T47D (cell line): ENCODE measurements at regions not wholly inside any gene's neighbourhood (a gene's known extent, or its start where the extent isn't known, plus 50 kb on each side); places are given as distances from the start of the nearest gene placed in this dataset.

Source experiments
- DNase-seq, 2 experiments: peaks; one replicate each; pipeline versions ENCODE4 v3.0.0 to v3.0.0-alpha.2; 2011 to 2012; ENCODE audit warnings: low read depth in 1 of 2, low spot score in 1 of 2
- JUND ChIP-seq: IDR thresholded peaks from 2 replicates; pipeline ENCODE4 v1.6.1; 2012; ENCODE audit warnings: low read depth
- in situ Hi-C: cut with HindIII; loops from 2 replicates; pipeline ENCODE4 v1.10.0; 2016; ENCODE audit warnings: low sequenced_read_pairs, low pct_unique_long_range_greater_than_20kb

- no peak for DNase-seq
- no peak for TF ChIP-seq JUND
- in situ Hi-C loops, result no loop called here
These were observed 1314.1 kb upstream of the C9orf72 start for GRCh38 chr9:28887188-28887884.

GRCh38 chr9:28888806-28889205 is 1315.5 kb upstream of the C9orf72 start:
- in situ Hi-C loops, result no loop called here

DNA sequence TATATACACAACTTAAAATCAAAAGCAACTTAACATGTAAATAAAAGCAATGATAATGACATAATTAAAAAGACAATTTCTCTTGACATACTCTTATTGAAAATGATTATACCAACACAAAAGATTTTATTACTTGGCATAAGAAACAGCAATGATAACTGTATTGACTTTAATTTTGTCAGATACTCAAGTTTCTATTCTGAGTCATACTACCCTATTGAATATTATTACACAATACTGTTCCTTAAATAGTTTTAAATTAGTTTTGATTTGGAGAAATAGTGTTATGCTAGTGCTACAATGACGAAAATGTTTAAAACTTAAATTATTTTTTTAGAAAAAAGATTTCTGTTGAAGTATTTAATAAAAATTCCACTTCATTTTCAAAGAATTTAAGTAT is 1319.3 kb upstream of the C9orf72 start:
- in situ Hi-C loops, result no loop called here
- no peak for DNase-seq
- TF ChIP-seq JUND, result no peak

More at GRCh38 chr9:28888806-28889205, 1315.5 kb upstream of the C9orf72 start:
- no peak for DNase-seq
- no peak for TF ChIP-seq JUND

GRCh38 chr9:28899267-28899666 is 1326.0 kb upstream of the C9orf72 start:
- DNase-seq, result no peak
- in situ Hi-C loops, result no loop called here
- TF ChIP-seq JUND, result no peak

DNA sequence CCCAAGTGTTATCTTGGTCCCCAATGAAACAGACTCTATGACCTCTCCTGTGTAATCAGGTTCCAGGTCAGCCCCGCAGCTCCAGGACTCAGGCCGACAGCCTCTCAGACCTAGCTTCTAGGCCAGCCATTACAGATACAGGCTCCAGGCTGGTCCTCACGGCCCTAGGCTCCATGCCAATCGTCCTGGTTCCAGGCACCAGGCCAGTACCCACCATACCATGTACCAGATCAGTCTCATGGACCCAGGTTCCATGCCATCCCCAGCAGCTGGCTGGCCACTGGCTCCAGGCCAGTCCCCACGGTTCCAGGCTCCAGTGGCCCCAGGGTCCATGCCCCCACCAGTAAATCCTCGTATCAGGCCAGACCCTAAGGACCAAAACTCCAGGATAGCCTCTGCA is 1326.6 kb upstream of the C9orf72 start:
- in situ Hi-C loops, result no loop called here
- no peak for DNase-seq
- TF ChIP-seq JUND, result no peak

- in situ Hi-C loops, result no loop called here
- TF ChIP-seq JUND, result no peak
These were observed 1327.1 kb upstream of the C9orf72 start for GRCh38 chr9:28900406-28900805.

GRCh38 chr9:28909526-28909925 is 1336.2 kb upstream of the C9orf72 start:
- DNase-seq, result no peak
- TF ChIP-seq JUND, result no peak
- in situ Hi-C loops, result no loop called here

More at GRCh38 chr9:28900406-28900805, 1327.1 kb upstream of the C9orf72 start:
- no peak for DNase-seq

DNA sequence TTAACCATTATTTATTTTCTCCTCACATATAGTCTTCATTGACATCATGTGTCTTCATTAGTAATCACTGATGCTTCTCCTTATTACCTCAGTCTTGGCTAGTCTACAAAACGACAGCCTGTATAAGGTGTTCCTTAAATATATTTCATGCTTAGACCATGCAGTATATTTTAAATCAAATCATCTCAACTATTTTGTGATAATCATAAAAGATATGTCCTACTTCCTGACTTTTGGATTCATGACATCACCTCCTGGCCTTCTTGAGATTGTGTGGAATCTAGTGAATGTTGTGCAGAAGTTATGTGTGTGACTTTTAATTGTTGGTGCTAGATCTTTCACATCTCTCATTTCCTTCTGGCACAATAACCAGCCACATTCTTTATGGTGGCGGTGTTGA is 1339.3 kb upstream of the C9orf72 start:
- no peak for TF ChIP-seq JUND
- DNase-seq, result no peak
- in situ Hi-C loops, result no loop called here

DNA sequence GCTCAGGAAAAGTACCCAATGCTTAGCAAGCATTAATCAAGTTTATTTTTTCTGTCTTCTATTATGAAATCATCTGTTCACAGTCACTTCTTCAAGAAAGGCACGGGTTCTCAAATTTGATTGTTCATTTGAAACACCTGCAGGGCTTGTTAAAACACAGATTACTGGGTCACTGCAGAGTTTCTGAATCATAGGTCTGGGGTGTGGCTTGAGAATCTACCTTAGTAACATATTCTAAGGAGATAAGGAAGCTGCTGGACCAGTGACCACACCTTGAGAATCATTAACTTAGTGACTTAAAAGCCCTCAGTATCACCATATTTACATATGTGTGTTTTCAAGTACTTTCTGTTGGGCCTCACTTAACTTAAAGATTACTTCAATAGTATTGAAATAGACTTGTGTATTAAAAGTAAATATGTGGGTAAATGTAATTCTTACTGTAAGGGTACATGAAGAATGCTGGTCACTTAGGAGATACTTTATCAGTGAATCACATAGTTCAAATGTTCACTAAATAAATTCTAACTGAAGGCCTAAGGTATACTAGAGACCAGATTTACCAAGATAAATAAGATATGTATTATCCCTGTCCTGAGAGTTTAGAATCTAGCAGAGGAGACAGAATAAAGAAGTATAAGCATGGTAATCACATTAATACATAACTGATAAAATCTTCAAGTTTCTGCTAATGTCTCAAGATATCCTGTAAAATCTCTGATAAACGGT is 1342.1 kb upstream of the C9orf72 start:
- DNase-seq, result no peak
- no peak for TF ChIP-seq JUND
- in situ Hi-C loops, result no loop called here

GRCh38 chr9:28916348-28916747 is 1343.1 kb upstream of the C9orf72 start:
- in situ Hi-C loops, result no loop called here
- DNase-seq, result no peak
- TF ChIP-seq JUND, result no peak

DNA sequence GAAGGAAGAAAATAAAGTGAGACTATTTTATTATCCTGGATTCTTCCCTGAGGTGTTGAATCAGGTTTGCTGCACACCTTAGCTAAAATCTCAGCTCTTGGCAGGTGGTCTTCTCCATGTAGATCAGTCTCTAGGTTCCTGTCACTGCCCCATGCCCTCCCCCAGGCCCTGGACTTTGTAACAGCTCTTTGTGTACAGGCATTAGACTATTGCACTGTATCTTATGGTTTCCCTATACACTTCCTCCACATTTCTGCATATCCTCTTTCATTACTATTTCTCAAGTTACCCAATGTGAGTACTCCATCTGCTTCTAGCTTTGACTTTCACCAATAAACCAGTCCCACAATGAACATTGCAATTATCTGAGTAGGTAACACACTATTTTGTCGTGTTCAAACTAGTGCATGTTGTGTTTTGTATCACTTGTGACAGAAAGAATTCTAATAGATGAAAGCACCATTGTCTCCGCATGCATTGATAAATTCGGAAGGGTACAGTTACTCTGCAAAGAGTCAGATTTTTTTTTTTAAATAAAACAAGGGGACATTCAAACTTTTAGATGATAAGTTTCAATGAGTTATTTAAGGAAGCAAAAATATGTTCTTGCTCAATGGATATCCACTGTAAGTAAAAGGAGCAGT is 1348.7 kb upstream of the C9orf72 start:
- in situ Hi-C loops, result no loop called here
- no peak for DNase-seq
- no peak for TF ChIP-seq JUND

- no peak for DNase-seq
- no peak for TF ChIP-seq JUND
- in situ Hi-C loops, result no loop called here
These were observed 1349.6 kb upstream of the C9orf72 start for GRCh38 chr9:28922891-28923290.

- DNase-seq, result no peak
- in situ Hi-C loops, result no loop called here
These were observed 1350.1 kb upstream of the C9orf72 start for GRCh38 chr9:28923351-28923750.

More at GRCh38 chr9:28923351-28923750, 1350.1 kb upstream of the C9orf72 start:
- TF ChIP-seq JUND, result no peak
